C4-2B (cell line): ENCODE measurements at regions not wholly inside any gene's neighbourhood (a gene's known extent, or its start where the extent isn't known, plus 50 kb on each side); places are given as distances from the start of the nearest gene placed in this dataset.

ENCODE experiments used
- ZFX ChIP-seq: fragments of 450-650 bp; IDR thresholded peaks from 2 replicates; pipeline ENCODE4 v1.6.1; 2017
- TF ChIP-seq, protein P1 (sequence below): fragments of 450-650 bp; conservative IDR thresholded peaks from 2 replicates; pipeline ENCODE4 v1.5.1; 2017; ENCODE audit warnings: mild to moderate bottlenecking

- TF ChIP-seq, protein P1, sequence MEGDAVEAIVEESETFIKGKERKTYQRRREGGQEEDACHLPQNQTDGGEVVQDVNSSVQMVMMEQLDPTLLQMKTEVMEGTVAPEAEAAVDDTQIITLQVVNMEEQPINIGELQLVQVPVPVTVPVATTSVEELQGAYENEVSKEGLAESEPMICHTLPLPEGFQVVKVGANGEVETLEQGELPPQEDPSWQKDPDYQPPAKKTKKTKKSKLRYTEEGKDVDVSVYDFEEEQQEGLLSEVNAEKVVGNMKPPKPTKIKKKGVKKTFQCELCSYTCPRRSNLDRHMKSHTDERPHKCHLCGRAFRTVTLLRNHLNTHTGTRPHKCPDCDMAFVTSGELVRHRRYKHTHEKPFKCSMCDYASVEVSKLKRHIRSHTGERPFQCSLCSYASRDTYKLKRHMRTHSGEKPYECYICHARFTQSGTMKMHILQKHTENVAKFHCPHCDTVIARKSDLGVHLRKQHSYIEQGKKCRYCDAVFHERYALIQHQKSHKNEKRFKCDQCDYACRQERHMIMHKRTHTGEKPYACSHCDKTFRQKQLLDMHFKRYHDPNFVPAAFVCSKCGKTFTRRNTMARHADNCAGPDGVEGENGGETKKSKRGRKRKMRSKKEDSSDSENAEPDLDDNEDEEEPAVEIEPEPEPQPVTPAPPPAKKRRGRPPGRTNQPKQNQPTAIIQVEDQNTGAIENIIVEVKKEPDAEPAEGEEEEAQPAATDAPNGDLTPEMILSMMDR, result no peak
- TF ChIP-seq ZFX, result no peak
Measured at GRCh38 chr14:84877061-84877460, 652.9 kb upstream of the FLRT2 start.
